Dermis blood vessel endothelial cell (primary cell): ENCODE measurements at regions not wholly inside any gene's neighbourhood (a gene's known extent, or its start where the extent isn't known, plus 50 kb on each side); places are given as distances from the start of the nearest gene placed in this dataset.
A peak's percentile ranks its signal among the peaks of the same experiment; 100 is the strongest.

Source experiments
- DNase-seq: peaks from one replicate; pipeline ENCODE4 v3.0.0; 2010

- DNase-seq: peak; percentile 79
Observed at GRCh38 chr1:244970236-244970743, 105.9 kb upstream of the HNRNPU start.

GRCh38 chr1:244969355-244970235 lies 105.3 kb upstream of the HNRNPU start:
- peak; percentile 96 for DNase-seq

- DNase-seq: no peak
Observed at GRCh38 chr1:244968881-244969280, 104.5 kb upstream of the HNRNPU start.

GRCh38 chr1:244968471-244968871 lies 104.1 kb upstream of the HNRNPU start:
- peak; percentile 61 for DNase-seq

GRCh38 chr1:244967159-244967558 lies 102.8 kb upstream of the HNRNPU start:
- no peak for DNase-seq

- no peak for DNase-seq
Observed at GRCh38 chr1:244965185-244966030, 101.1 kb upstream of the HNRNPU start.

- DNase-seq: peak; percentile 52
Observed at GRCh38 chr1:244964112-244964971, 100.0 kb upstream of the HNRNPU start.

GRCh38 chr1:244963231-244963826 lies 99.0 kb upstream of the HNRNPU start:
- DNase-seq: peak; percentile 27

GRCh38 chr1:244962130-244962529 lies 97.8 kb upstream of the HNRNPU start:
- peak; percentile 5 for DNase-seq

- DNase-seq: no peak
Observed at GRCh38 chr1:244960904-244961303, 96.6 kb upstream of the HNRNPU start.

GRCh38 chr1:244958593-244958992 lies 94.2 kb upstream of the HNRNPU start:
- DNase-seq: no peak

- peak; percentile 56 for DNase-seq
Observed at GRCh38 chr1:244957525-244957924, 93.2 kb upstream of the HNRNPU start.

- DNase-seq: no peak
Observed at GRCh38 chr1:244957122-244957521, 92.8 kb upstream of the HNRNPU start.

- DNase-seq: no peak
Observed at GRCh38 chr1:244955661-244956060, 91.3 kb upstream of the HNRNPU start.

GRCh38 chr1:244954359-244954758 lies 90.0 kb upstream of the HNRNPU start:
- no peak for DNase-seq

- DNase-seq: no peak
Observed at GRCh38 chr1:244953901-244954300, 89.6 kb upstream of the HNRNPU start.

GRCh38 chr1:244952940-244953339 lies 88.6 kb upstream of the HNRNPU start:
- DNase-seq: no peak

GRCh38 chr1:244952280-244952933 lies 88.1 kb upstream of the HNRNPU start:
- no peak for DNase-seq

GRCh38 chr1:244948416-244948815 lies 84.1 kb upstream of the HNRNPU start:
- DNase-seq: no peak

GRCh38 chr1:244945109-244945671 lies 80.8 kb upstream of the HNRNPU start:
- DNase-seq: no peak

- no peak for DNase-seq
Observed at GRCh38 chr1:244941121-244941520, 76.8 kb upstream of the HNRNPU start.
